Neuronal stem cell (in vitro differentiated cells): ENCODE measurements at regions not wholly inside any gene's neighbourhood (a gene's known extent, or its start where the extent isn't known, plus 50 kb on each side); places are given as distances from the start of the nearest gene placed in this dataset.

Experiments
- DNase-seq: peaks from one replicate; pipeline ENCODE4 v3.0.0-alpha.2; 2013; ENCODE audit warnings: low spot score
- H2AFZ ChIP-seq: one replicate; pipeline ENCODE4 v1.6.1; 2013; ENCODE audit warnings: mild to moderate bottlenecking, low read length, inconsistent platforms
- H2AK5ac ChIP-seq: 2 replicates; pipeline ENCODE4 v1.6.1; 2013; ENCODE audit warnings: low read depth, mild to moderate bottlenecking, inconsistent platforms, low read length, moderate library complexity, mixed read lengths
- H2BK120ac ChIP-seq: 2 replicates; pipeline ENCODE4 v1.6.1; 2013; ENCODE audit warnings: low read depth, mild to moderate bottlenecking, inconsistent platforms, low read length, moderate library complexity, mixed read lengths
- H2BK12ac ChIP-seq: one replicate; pipeline ENCODE4 v1.6.1; 2013; ENCODE audit warnings: low read length, inconsistent platforms
- H2BK15ac ChIP-seq: 2 replicates; pipeline ENCODE4 v1.6.1; 2013; ENCODE audit warnings: mild to moderate bottlenecking, low read length, inconsistent platforms, mixed read lengths
- H2BK5ac ChIP-seq: one replicate; pipeline ENCODE4 v1.6.1; 2013; ENCODE audit warnings: inconsistent platforms, mild to moderate bottlenecking, low read length, moderate library complexity
- H3K14ac ChIP-seq: one replicate; pipeline ENCODE4 v1.6.1; 2013; ENCODE audit warnings: low read length, inconsistent platforms
- H3K18ac ChIP-seq: 2 replicates; pipeline ENCODE4 v1.6.1; 2013; ENCODE audit warnings: low read length, inconsistent platforms
- H3K23ac ChIP-seq: 2 replicates; pipeline ENCODE4 v1.6.1; 2013; ENCODE audit warnings: low read depth, mild to moderate bottlenecking, mixed read lengths, low read length, inconsistent platforms; ENCODE audit not compliant: poor library complexity
- H3K27ac ChIP-seq: replicated peaks from 3 replicates; pipeline ENCODE4 v1.5.1; 2013; ENCODE audit warnings: low read length, inconsistent platforms
- H3K27me3 ChIP-seq, 3 experiments: 2 replicates each; pipeline ENCODE4 v1.6.1; 2013; ENCODE audit warnings: low read length in 3 of 3, mild to moderate bottlenecking in 2 of 3, inconsistent platforms in 1 of 3, low read depth in 1 of 3, mixed read lengths in 1 of 3, moderate library complexity in 1 of 3; ENCODE audit not compliant: control insufficient read depth in 3 of 3, insufficient read depth in 3 of 3
- H3K36me3 ChIP-seq, 2 donors: replicated peaks in 1 of 2; 2 replicates each; pipeline ENCODE4 v1.6.1; 2013; ENCODE audit warnings: low read length in 2 of 2; ENCODE audit not compliant: control insufficient read depth in 2 of 2, insufficient read depth in 2 of 2
- H3K4ac ChIP-seq: 2 replicates; pipeline ENCODE4 v1.6.1; 2013; ENCODE audit warnings: inconsistent platforms, mild to moderate bottlenecking, low read length, moderate library complexity
- H3K4me1 ChIP-seq, 2 donors: 1 replicate in 1 of 2; 2 replicates in 1 of 2; pipeline ENCODE4 v1.6.1; 2013; ENCODE audit warnings: low read length in 2 of 2, low read depth in 1 of 2; ENCODE audit not compliant: control insufficient read depth in 2 of 2, insufficient read depth in 1 of 2
- H3K4me2 ChIP-seq: one replicate; pipeline ENCODE4 v1.6.1; 2013; ENCODE audit warnings: mild to moderate bottlenecking, low read length, inconsistent platforms; ENCODE audit not compliant: insufficient read depth, poor library complexity, severe bottlenecking
- H3K4me3 ChIP-seq, 2 donors: 2 replicates each; pipeline ENCODE4 v1.5.1; 2013; ENCODE audit warnings: low read length in 2 of 2, mild to moderate bottlenecking in 2 of 2, inconsistent platforms in 1 of 2, moderate library complexity in 1 of 2
- H3K79me1 ChIP-seq: one replicate; pipeline ENCODE4 v1.6.1; 2013; ENCODE audit warnings: low read depth, mild to moderate bottlenecking, inconsistent platforms, low read length, moderate library complexity
- H3K9ac ChIP-seq: one replicate; pipeline ENCODE4 v1.6.1; 2013; ENCODE audit warnings: mild to moderate bottlenecking, low read depth, low read length, inconsistent platforms; ENCODE audit not compliant: poor library complexity
- H3K9me3 ChIP-seq, 2 donors: replicated peaks in 1 of 2; 2 replicates each; pipeline versions ENCODE3 to v1.6.1; 2013; ENCODE audit warnings: low read length in 2 of 2, mild to moderate bottlenecking in 2 of 2, inconsistent platforms in 1 of 2, low read depth in 1 of 2, mixed read lengths in 1 of 2, moderate library complexity in 1 of 2; ENCODE audit not compliant: control insufficient read depth in 2 of 2, insufficient read depth in 1 of 2
- H4K8ac ChIP-seq: one replicate; pipeline ENCODE4 v1.6.1; 2013; ENCODE audit warnings: low read depth, mild to moderate bottlenecking, inconsistent platforms, low read length, moderate library complexity
- H4K91ac ChIP-seq: one replicate; pipeline ENCODE4 v1.6.1; 2013; ENCODE audit warnings: low read length, low read depth, mild to moderate bottlenecking, inconsistent platforms; ENCODE audit not compliant: poor library complexity
- WGBS, 2 donors: extraction: QIAGEN DNeasy Blood & Tissue Kit; methylation state at CpG; one replicate each; pipeline ENCODE4 v1.1.7; 2013; ENCODE audit warnings: missing lambda C conversion rate in 2 of 2, mixed read lengths in 1 of 2; ENCODE audit not compliant: insufficient read length in 2 of 2, insufficient replicate concordance in 1 of 2; ENCODE audit errors: extremely low coverage in 2 of 2; 5-methylcytosine and 5-hydroxymethylcytosine counted together

GRCh38 chr13:70375718-70376117 is 267.5 kb upstream of the KLHL1 start:
- Histone ChIP-seq H2BK15ac (no peak overlapping the region), H3K18ac (no peak overlapping the region), H2AK5ac (no peak overlapping the region), H3K9ac (no peak overlapping the region), H3K27me3 (no peaks in the 10 kb centered on the region), H4K8ac (no peak overlapping the region), H2AFZ (peak overlapping the region; percentile 58), H2BK5ac (no peak overlapping the region), H3K4me2 (no peak overlapping the region), H3K4me3 (no peak overlapping the region), H3K23ac (no peak overlapping the region), H3K36me3 (no peaks in the 10 kb centered on the region), H3K4ac (no peak overlapping the region), H2BK120ac (no peak overlapping the region), H3K9me3 (no peaks in the 10 kb centered on the region), H3K79me1 (no peaks in the 10 kb centered on the region), H3K4me1 (peaks cover 0 to 3% of the 10 kb centered on the region in 2 donors), H4K91ac (no peak overlapping the region), H3K14ac (no peak overlapping the region), H2BK12ac (no peak overlapping the region), H3K27ac (no peak overlapping the region)
- DNase-seq = no peak
- no CpG with 5 or more reads among the region's 2 CpGs for WGBS, 2 donors

DNA sequence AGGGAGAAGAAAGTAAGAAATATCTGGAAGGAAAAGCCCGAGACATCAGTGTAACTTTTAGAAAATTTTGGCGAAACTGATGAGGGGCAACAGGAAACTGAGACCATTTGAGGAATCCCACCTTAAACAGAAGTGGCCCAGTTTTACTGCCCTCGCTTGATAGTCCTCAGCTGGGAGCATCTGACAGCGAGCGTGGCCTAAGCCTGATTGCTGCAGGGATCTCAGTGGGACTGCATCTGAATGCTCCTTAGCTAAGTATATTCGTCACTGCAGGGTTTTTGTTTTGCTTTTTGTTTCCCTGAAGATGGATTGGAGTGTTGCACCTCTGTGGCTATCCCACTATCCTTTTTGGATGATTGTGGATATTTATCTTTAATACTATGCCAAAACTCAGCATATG is 262.7 kb upstream of the KLHL1 start:
- no peaks in the 10 kb centered on the region for H3K36me3 ChIP-seq
- no peak overlapping the region for H3K4ac ChIP-seq
- H3K79me1 ChIP-seq = no peaks in the 10 kb centered on the region
- no peak overlapping the region for H2BK15ac ChIP-seq
- no peak overlapping the region for H4K91ac ChIP-seq
- no peak overlapping the region for H2BK5ac ChIP-seq
- no peak overlapping the region for H3K23ac ChIP-seq
- no peak for DNase-seq
- H2AK5ac ChIP-seq = no peak overlapping the region
- H3K18ac ChIP-seq = no peak overlapping the region
- H3K27ac ChIP-seq = no peak overlapping the region
- H3K4me2 ChIP-seq = no peak overlapping the region
- no peaks in the 10 kb centered on the region for H3K9me3 ChIP-seq
- H3K27me3 ChIP-seq = no peaks in the 10 kb centered on the region
- no CpG with 5 or more reads among the region's 6 CpGs for WGBS, 2 donors
- H2BK12ac ChIP-seq = no peak overlapping the region
- no peak overlapping the region for H3K9ac ChIP-seq
- no peak overlapping the region for H3K4me3 ChIP-seq
- no peak overlapping the region for H3K14ac ChIP-seq
- H4K8ac ChIP-seq = no peak overlapping the region
- H2BK120ac ChIP-seq = no peak overlapping the region
- peaks cover 0 to 3% of the 10 kb centered on the region in 2 donors for H3K4me1 ChIP-seq
- peak overlapping the region; percentile 63 for H2AFZ ChIP-seq

GRCh38 chr13:70366720-70367119 is 258.5 kb upstream of the KLHL1 start:
- H3K18ac ChIP-seq = no peak overlapping the region
- no peak overlapping the region for H2AK5ac ChIP-seq
- H2BK15ac ChIP-seq = no peak overlapping the region
- H2BK12ac ChIP-seq = no peak overlapping the region
- H3K36me3 ChIP-seq = no peaks in the 10 kb centered on the region
- no peaks in the 10 kb centered on the region for H3K79me1 ChIP-seq
- H3K14ac ChIP-seq = no peak overlapping the region
- no peak overlapping the region for H4K8ac ChIP-seq
- H3K4ac ChIP-seq = no peak overlapping the region
- no peaks in the 10 kb centered on the region for H3K9me3 ChIP-seq
- H3K27ac ChIP-seq = no peak overlapping the region
- no peak overlapping the region for H3K9ac ChIP-seq
- H2BK120ac ChIP-seq = no peak overlapping the region
- no CpG with 5 or more reads among the region's 4 CpGs for WGBS, 2 donors
- no peak for DNase-seq
- H3K4me2 ChIP-seq = no peak overlapping the region
- no peak overlapping the region for H2BK5ac ChIP-seq
- H2AFZ ChIP-seq = no peak overlapping the region
- no peak overlapping the region for H4K91ac ChIP-seq
- no peaks in the 10 kb centered on the region for H3K4me1 ChIP-seq
- H3K23ac ChIP-seq = no peak overlapping the region
- no peaks in the 10 kb centered on the region for H3K27me3 ChIP-seq
- no peak overlapping the region for H3K4me3 ChIP-seq

DNA sequence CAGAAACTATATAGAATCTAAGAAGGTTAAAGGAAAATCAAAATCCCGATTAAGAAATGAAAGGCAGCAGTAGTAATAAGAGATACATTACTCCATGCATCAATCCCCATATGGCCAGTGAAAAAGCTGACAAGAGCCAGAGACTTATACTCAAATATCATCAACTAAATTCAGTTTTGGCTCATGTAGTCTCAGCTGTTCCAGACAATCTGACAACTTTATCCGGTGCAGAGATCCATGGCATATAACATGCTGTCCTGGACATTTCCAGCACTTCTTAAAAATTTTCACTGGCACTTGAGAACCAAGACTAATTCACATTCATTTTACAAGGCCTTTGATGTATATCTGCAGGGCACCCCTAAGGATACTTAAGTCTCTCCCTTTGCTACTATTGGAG is 255.7 kb upstream of the KLHL1 start:
- Histone ChIP-seq H3K79me1 (no peaks in the 10 kb centered on the region), H4K91ac (no peak overlapping the region)
- no CpG with 5 or more reads among the region's 2 CpGs for WGBS, 2 donors

More for the DNA sequence above, 255.7 kb upstream of the KLHL1 start:
- H3K4me2 ChIP-seq = no peak overlapping the region
- no peak overlapping the region for H3K4me3 ChIP-seq
- no peak overlapping the region for H3K9ac ChIP-seq
- no peak overlapping the region for H3K27ac ChIP-seq
- H2BK120ac ChIP-seq = no peak overlapping the region
- H4K8ac ChIP-seq = no peak overlapping the region
- H2BK5ac ChIP-seq = no peak overlapping the region
- H3K27me3 ChIP-seq = no peaks in the 10 kb centered on the region
- no peak overlapping the region for H3K4ac ChIP-seq
- H3K4me1 ChIP-seq = no peaks in the 10 kb centered on the region
- no peak overlapping the region for H2BK12ac ChIP-seq
- no peak overlapping the region for H3K14ac ChIP-seq
- H2BK15ac ChIP-seq = no peak overlapping the region
- H2AFZ ChIP-seq = peak overlapping the region; percentile 6
- no peak for DNase-seq
- no peak overlapping the region for H2AK5ac ChIP-seq
- no peak overlapping the region for H3K23ac ChIP-seq
- H3K18ac ChIP-seq = no peak overlapping the region
- no peaks in the 10 kb centered on the region for H3K9me3 ChIP-seq
- no peaks in the 10 kb centered on the region for H3K36me3 ChIP-seq
